Tibial nerve (tissue), 4 donors: ENCODE measurements at regions not wholly inside any gene's neighbourhood (a gene's known extent, or its start where the extent isn't known, plus 50 kb on each side); places are given as distances from the start of the nearest gene placed in this dataset.

Experiments
- DNase-seq, 2 donors: peaks; one replicate each; pipeline ENCODE4 v3.0.0-alpha.2; 2019; ENCODE audit warnings: low spot score in 2 of 2
- H3K27ac ChIP-seq, 4 donors: fragments of 200-600 bp; sonication (generic) in 3 of 4; one replicate each; pipeline ENCODE4 v1.5.1; 2017 to 2019; ENCODE audit warnings: mild to moderate bottlenecking in 1 of 4
- H3K27me3 ChIP-seq, 2 donors: fragments of 200-600 bp; sonication (generic) in 1 of 2; one replicate each; pipeline versions ENCODE4 v1.5.1 to v1.6.0; 2017 to 2019
- H3K36me3 ChIP-seq, 3 donors: fragments of 200-600 bp; sonication (generic); one replicate each; pipeline ENCODE4 v1.5.1; 2018 to 2019
- H3K4me1 ChIP-seq, 4 donors: fragments of 200-600 bp; sonication (generic) in 3 of 4; one replicate each; pipeline ENCODE4 v1.5.1; 2017 to 2019
- H3K4me3 ChIP-seq, 4 donors: fragments of 200-600 bp; sonication (generic) in 3 of 4; one replicate each; pipeline ENCODE4 v1.5.1; 2017 to 2019; ENCODE audit warnings: mild to moderate bottlenecking in 1 of 4, moderate library complexity in 1 of 4
- H3K9me3 ChIP-seq, 4 donors: fragments of 200-600 bp; sonication (generic) in 3 of 4; one replicate each; pipeline ENCODE4 v1.5.1; 2017 to 2019
- EP300 ChIP-seq, 2 donors: sonication (generic); formaldehyde crosslinking; IDR thresholded peaks; one replicate each; pipeline ENCODE4 v1.6.1; 2017; ENCODE audit warnings: antibody characterized with exemption in 2 of 2, mild to moderate bottlenecking in 1 of 2
- POLR2A ChIP-seq, 2 donors: fragments of 450-650 bp; IDR thresholded peaks; one replicate each; pipeline ENCODE4 v1.6.1; 2017; ENCODE audit warnings: antibody characterized with exemption in 2 of 2, mild to moderate bottlenecking in 2 of 2, moderate library complexity in 2 of 2
- WGBS, 2 donors: methylation state at CpG; one replicate each; pipeline ENCODE4 v1.1.5; 2018; 5-methylcytosine and 5-hydroxymethylcytosine counted together
- TF ChIP-seq, protein P1 (sequence below), 5 experiments: fragments of 200-600 bp in 3 of 5; fragments of 450-650 bp in 2 of 5; sonication (generic) in 3 of 5; IDR thresholded peaks; one replicate each; pipeline ENCODE4 v1.5.1; 2016 to 2019; ENCODE audit warnings: antibody characterized with exemption in 5 of 5, mild to moderate bottlenecking in 3 of 5, moderate library complexity in 2 of 5

DNA sequence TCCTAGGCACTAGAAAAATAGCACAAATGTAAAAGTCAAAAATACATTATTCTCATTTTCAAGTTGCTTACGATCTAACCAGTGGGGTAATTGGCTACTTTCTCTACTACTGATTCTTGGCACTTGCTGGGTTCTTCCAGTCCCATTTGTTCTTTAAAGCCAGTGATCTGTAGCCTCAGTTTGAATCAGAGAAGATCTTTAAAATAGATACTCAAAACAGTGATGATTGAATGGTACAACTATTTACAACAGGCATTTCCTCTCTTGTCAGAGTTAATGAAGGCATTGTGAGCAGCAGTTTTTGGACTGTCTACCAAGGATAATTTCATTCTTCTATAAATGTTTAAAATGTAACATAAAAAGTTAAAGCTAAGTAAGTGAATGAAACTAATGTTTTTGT, 128.3 kb upstream of the FSIP2 start:
- no peak overlapping the region for H3K4me3 ChIP-seq
- H3K36me3 ChIP-seq = no peaks in the 10 kb centered on the region
- 46 to 50% methylated on average over 1 of the region's 1 CpG for WGBS, 2 donors
- no peak overlapping the region for H3K27ac ChIP-seq
- H3K9me3 ChIP-seq = peaks cover 0 to 3% (median 0%) of the 10 kb centered on the region in 4 donors
- H3K4me1 ChIP-seq = no peaks in the 10 kb centered on the region
- H3K27me3 ChIP-seq = no peaks in the 10 kb centered on the region
- no peak for TF ChIP-seq EP300 (IDR thresholded peaks at IDR 0.05)
- TF ChIP-seq, protein P1, sequence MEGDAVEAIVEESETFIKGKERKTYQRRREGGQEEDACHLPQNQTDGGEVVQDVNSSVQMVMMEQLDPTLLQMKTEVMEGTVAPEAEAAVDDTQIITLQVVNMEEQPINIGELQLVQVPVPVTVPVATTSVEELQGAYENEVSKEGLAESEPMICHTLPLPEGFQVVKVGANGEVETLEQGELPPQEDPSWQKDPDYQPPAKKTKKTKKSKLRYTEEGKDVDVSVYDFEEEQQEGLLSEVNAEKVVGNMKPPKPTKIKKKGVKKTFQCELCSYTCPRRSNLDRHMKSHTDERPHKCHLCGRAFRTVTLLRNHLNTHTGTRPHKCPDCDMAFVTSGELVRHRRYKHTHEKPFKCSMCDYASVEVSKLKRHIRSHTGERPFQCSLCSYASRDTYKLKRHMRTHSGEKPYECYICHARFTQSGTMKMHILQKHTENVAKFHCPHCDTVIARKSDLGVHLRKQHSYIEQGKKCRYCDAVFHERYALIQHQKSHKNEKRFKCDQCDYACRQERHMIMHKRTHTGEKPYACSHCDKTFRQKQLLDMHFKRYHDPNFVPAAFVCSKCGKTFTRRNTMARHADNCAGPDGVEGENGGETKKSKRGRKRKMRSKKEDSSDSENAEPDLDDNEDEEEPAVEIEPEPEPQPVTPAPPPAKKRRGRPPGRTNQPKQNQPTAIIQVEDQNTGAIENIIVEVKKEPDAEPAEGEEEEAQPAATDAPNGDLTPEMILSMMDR (IDR thresholded peaks at IDR 0.05) = no peak
- TF ChIP-seq POLR2A (IDR thresholded peaks at IDR 0.05) = no peak
- no peak for DNase-seq

DNA sequence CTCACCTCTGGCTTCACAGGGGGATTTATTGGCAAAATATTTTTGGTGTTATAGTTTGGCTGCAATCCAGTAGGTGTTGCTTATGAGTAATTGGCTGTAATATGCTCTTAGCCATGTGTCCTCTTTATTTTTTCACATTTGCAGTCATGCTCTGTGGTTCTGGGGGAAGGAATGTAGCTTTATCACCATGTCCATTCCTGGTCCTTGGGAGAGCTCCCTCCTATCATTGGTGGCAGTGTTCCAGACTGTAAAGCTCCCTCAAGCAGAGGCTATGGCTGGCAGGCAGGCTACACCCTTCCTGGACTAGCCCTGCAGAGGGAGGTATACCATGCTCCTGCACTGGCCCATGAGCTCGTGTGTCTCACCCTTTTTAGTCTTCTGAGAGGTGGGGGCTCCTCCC, 120.0 kb upstream of the FSIP2 start:
- Histone ChIP-seq H3K27me3 (no peaks in the 10 kb centered on the region), H3K4me1 (no peaks in the 10 kb centered on the region), H3K27ac (no peak overlapping the region), H3K36me3 (no peaks in the 10 kb centered on the region), H3K4me3 (no peak overlapping the region), H3K9me3 (peaks cover 0 to 3% (median 0%) of the 10 kb centered on the region in 4 donors)
- no peak for DNase-seq
- 31 to 38% methylated on average over 1 of the region's 1 CpG for WGBS, 2 donors
- TF ChIP-seq, protein P1 (IDR thresholded peaks at IDR 0.05) = no peak
- TF ChIP-seq EP300 (IDR thresholded peaks at IDR 0.05) (no peak), POLR2A (IDR thresholded peaks at IDR 0.05) (no peak)

DNA sequence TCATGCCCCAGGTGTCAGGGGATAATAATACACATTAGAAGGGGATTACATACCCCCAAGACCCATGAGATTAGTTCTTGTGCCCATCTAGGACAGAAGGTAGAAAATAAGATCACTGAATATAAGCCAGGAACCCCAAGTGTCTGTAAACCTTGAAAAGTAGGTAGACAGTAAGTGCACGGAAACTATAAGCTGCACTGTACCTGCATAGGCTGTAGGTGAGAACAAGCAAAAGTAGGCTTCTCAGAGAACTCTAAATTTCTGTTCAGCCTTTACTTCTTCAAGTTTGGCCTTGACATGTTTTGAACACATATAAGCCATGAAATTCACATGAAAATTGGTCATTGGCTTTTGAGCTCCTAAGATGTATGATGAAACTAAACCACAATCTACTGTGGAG, 113.0 kb upstream of the FSIP2 start:
- TF ChIP-seq, protein P1 (IDR thresholded peaks at IDR 0.05) = no peak
- TF ChIP-seq EP300 (IDR thresholded peaks at IDR 0.05) (no peak), POLR2A (IDR thresholded peaks at IDR 0.05) (no peak)
- no peak for DNase-seq
- H3K9me3 ChIP-seq = no peaks in the 10 kb centered on the region
- no peak overlapping the region for H3K4me3 ChIP-seq
- no peaks in the 10 kb centered on the region for H3K36me3 ChIP-seq
- no peaks in the 10 kb centered on the region for H3K27me3 ChIP-seq
- WGBS, 2 donors = 88 to 96% methylated on average over 1 of the region's 1 CpG
- H3K4me1 ChIP-seq = no peaks in the 10 kb centered on the region
- H3K27ac ChIP-seq = no peak overlapping the region

- H3K9me3 ChIP-seq = no peaks in the 10 kb centered on the region
- no peaks in the 10 kb centered on the region for H3K4me1 ChIP-seq
- no peak for DNase-seq
- TF ChIP-seq, protein P1 (IDR thresholded peaks at IDR 0.05) = no peak
- TF ChIP-seq POLR2A (IDR thresholded peaks at IDR 0.05) = no peak
- TF ChIP-seq EP300 (IDR thresholded peaks at IDR 0.05) = no peak
- no peaks in the 10 kb centered on the region for H3K27me3 ChIP-seq
- no peaks in the 10 kb centered on the region for H3K36me3 ChIP-seq
- WGBS, 2 donors = 26 to 27% methylated on average over 5 of the region's 5 CpGs
- H3K4me3 ChIP-seq = no peak overlapping the region
- no peak overlapping the region for H3K27ac ChIP-seq
Measured at GRCh38 chr2:185628985-185629384, 109.6 kb upstream of the FSIP2 start.

- no peaks in the 10 kb centered on the region for H3K27me3 ChIP-seq
- H3K4me1 ChIP-seq = no peaks in the 10 kb centered on the region
- TF ChIP-seq, protein P1 (IDR thresholded peaks at IDR 0.05) = no peak
- TF ChIP-seq POLR2A (IDR thresholded peaks at IDR 0.05) (no peak), EP300 (IDR thresholded peaks at IDR 0.05) (no peak)
- no peaks in the 10 kb centered on the region for H3K36me3 ChIP-seq
- H3K27ac ChIP-seq = no peak overlapping the region
- no peak for DNase-seq
- H3K9me3 ChIP-seq = no peaks in the 10 kb centered on the region
- WGBS, 2 donors = 66 to 81% methylated on average over 2 of the region's 2 CpGs
- no peak overlapping the region for H3K4me3 ChIP-seq
Measured at GRCh38 chr2:185633621-185634020, 105.0 kb upstream of the FSIP2 start.
